ENCODE measurements at regions not wholly inside any gene's neighbourhood (a gene's known extent, or its start where the extent isn't known, plus 50 kb on each side); places are given as distances from the start of the nearest gene placed in this dataset.
"Not testable (repeated sequence)": the region's sequence is repeated elsewhere in the genome, so short reads cannot be mapped to it uniquely, and the experiment has no call there.

DNA sequence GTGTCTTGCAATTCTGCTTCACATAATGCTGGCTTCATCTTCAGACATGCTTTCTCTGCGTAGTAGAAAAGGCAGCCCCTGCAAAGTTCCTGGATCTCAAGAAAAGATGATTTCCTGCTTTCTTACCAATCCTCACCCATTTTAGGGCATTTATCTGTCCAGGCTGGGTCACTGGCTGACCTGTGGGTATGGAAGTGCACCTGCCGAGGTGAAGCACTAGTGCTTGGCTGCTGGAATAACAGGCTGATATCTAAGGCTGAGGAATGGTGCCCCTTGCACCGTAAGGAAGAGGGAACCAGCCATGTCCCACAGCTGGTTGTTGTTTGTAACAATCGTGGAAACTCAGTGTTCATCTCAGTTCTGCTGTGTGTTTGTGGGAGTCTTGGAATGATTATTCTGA lies 138.0 kb upstream of the KLF6 start:
- WGBS, 2 experiments (ENCODE audit: low coverage in 1 of 2, low lambda C conversion rate in 2 of 2, missing lambda C conversion rate in 2 of 2) = 47 to 52% methylated on average over 4 of the region's 4 CpGs
- Histone ChIP-seq H3K9me2 (ENCODE audit: insufficient read depth) (no peaks in the 10 kb centered on the region), H3K27me3 (replicated peaks; ENCODE audit: insufficient read depth) (no peaks in the 10 kb centered on the region), H3K4me3 (no peak overlapping the region), H3K4me1 (ENCODE audit: insufficient read depth) (peaks cover 9% of the 10 kb centered on the region), H3K27ac (no peak overlapping the region), H2AFZ (no peak overlapping the region), H3K79me2 (ENCODE audit: insufficient read depth) (no peaks in the 10 kb centered on the region), H3K9me3 (ENCODE audit: low read depth) (no peaks in the 10 kb centered on the region), H3F3A (ENCODE audit: insufficient read depth) (no peaks in the 10 kb centered on the region), H3K4me2 (ENCODE audit: unreplicated experiment) (no peak overlapping the region), H4K20me1 (ENCODE audit: insufficient read depth) (no peaks in the 10 kb centered on the region), H3K9ac (no peak overlapping the region), H3K36me3 (ENCODE audit: low read depth) (no peaks in the 10 kb centered on the region)
- TF ChIP-seq EZH2phosphoT487 (IDR thresholded peaks at IDR 0.05; ENCODE audit: insufficient read depth, low read depth) (no peak), EZH2 (IDR thresholded peaks at IDR 0.05; ENCODE audit: insufficient read depth, poor library complexity, severe bottlenecking) (no peak)
- in situ Hi-C loops (cut with MboI) = no loop called here
- no peak for DNase-seq

DNA sequence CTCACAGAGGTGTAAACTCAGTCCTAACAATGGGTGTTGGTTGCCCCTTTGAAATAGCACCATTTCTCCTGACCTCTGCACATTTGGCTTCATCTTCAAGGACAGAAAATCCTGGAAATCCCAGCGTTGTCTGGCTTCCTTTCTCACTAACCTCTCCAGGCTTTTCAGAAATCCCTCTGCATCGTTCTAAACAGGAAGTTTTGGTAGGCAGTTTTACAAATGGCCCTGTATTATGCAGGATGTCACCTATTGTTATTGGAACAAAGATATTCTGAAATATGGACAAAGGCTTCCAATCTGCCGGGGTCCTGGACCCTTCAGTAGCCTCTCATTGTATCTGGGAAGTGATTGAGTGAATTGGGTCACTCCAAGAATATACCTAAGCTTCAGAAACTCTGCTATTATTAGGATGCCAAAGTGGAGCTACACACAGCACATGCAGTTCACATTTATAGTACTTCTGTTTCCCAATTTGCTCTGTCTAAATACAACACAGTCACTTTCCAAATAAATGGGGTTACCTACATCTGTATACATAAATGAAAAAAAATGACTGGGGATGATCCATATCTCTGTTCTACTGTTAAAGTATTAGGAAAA lies 134.8 kb upstream of the KLF6 start:
- Histone ChIP-seq H3K36me3 (ENCODE audit: low read depth) (no peaks in the 10 kb centered on the region), H4K20me1 (ENCODE audit: insufficient read depth) (no peaks in the 10 kb centered on the region), H3F3A (ENCODE audit: insufficient read depth) (no peaks in the 10 kb centered on the region), H3K9me3 (ENCODE audit: low read depth) (no peaks in the 10 kb centered on the region), H3K4me1 (ENCODE audit: insufficient read depth) (peaks cover 9% of the 10 kb centered on the region), H3K79me2 (ENCODE audit: insufficient read depth) (no peaks in the 10 kb centered on the region), H2AFZ (no peak overlapping the region), H3K9me2 (ENCODE audit: insufficient read depth) (no peaks in the 10 kb centered on the region), H3K9ac (no peak overlapping the region), H3K4me2 (ENCODE audit: unreplicated experiment) (no peak overlapping the region), H3K27ac (no peak overlapping the region), H3K4me3 (no peak overlapping the region), H3K27me3 (replicated peaks; ENCODE audit: insufficient read depth) (no peaks in the 10 kb centered on the region)
- WGBS, 2 experiments (ENCODE audit: low coverage in 1 of 2, low lambda C conversion rate in 2 of 2, missing lambda C conversion rate in 2 of 2) = 47 to 50% methylated on average over 3 of the region's 3 CpGs
- no peak for TF ChIP-seq EZH2 (IDR thresholded peaks at IDR 0.05; ENCODE audit: insufficient read depth, poor library complexity, severe bottlenecking)
- no peak for TF ChIP-seq EZH2phosphoT487 (IDR thresholded peaks at IDR 0.05; ENCODE audit: insufficient read depth, low read depth)
- in situ Hi-C loops (cut with MboI) = no loop called here
- DNase-seq = no peak

DNA sequence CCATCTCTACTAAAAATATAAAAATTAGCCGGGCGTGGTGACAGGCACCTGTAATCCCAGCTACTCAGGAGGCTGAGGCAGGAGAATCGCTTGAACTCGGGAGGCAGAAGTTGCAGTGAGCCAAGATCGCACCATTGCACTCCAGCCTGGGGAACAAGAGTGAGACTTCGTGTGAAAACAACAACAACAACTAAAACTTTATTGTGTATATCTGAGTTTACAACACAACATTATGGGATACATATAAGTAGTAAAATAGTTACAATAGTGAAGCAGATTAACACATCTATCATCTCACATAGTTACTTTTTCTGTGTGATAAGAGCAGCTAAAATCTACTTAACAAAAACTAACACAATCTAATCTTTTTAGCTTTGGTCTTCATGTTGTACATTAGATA lies 132.4 kb upstream of the KLF6 start:
- H2AFZ ChIP-seq = not testable (repeated sequence)

DNA sequence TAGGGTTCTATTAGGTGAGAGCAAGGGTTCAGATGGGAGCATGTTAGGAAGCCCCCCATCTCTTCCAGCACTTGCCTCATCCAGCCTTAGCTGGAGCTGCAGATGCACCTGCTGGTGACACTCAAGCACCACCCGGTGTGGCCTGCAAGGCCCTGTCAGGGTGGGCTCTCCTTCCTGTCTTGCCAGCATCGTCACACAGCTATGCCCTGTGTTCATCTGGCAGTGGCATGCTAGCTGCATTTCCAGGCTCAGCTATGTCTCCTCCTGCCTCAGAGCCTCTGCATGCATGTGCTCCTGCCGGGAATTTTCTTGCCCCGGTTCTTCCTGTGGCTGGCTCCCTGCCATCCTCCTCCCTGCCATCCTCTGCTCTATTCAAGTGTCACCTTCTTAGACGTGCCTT lies 129.7 kb upstream of the KLF6 start:
- Histone ChIP-seq H3K36me3 (ENCODE audit: low read depth) (no peaks in the 10 kb centered on the region), H3K9me3 (ENCODE audit: low read depth) (no peaks in the 10 kb centered on the region), H2AFZ (no peak overlapping the region), H3K4me3 (no peak overlapping the region), H3K4me1 (ENCODE audit: insufficient read depth) (peaks cover 10% of the 10 kb centered on the region), H4K20me1 (ENCODE audit: insufficient read depth) (no peaks in the 10 kb centered on the region), H3K9ac (no peak overlapping the region), H3K79me2 (ENCODE audit: insufficient read depth) (no peaks in the 10 kb centered on the region), H3K27ac (no peak overlapping the region), H3K4me2 (ENCODE audit: unreplicated experiment) (no peak overlapping the region), H3K27me3 (replicated peaks; ENCODE audit: insufficient read depth) (no peaks in the 10 kb centered on the region), H3F3A (ENCODE audit: insufficient read depth) (no peaks in the 10 kb centered on the region), H3K9me2 (ENCODE audit: insufficient read depth) (no peaks in the 10 kb centered on the region)
- 36 to 56% methylated on average over 5 of the region's 5 CpGs for WGBS, 2 experiments (ENCODE audit: low coverage in 1 of 2, low lambda C conversion rate in 2 of 2, missing lambda C conversion rate in 2 of 2)
- TF ChIP-seq EZH2phosphoT487 (IDR thresholded peaks at IDR 0.05; ENCODE audit: insufficient read depth, low read depth) (no peak), EZH2 (IDR thresholded peaks at IDR 0.05; ENCODE audit: insufficient read depth, poor library complexity, severe bottlenecking) (no peak)
- in situ Hi-C loops (cut with MboI) = no loop called here
- DNase-seq = no peak

More for the DNA sequence above, 132.4 kb upstream of the KLF6 start:
- H3K79me2 ChIP-seq (ENCODE audit: insufficient read depth); in situ Hi-C loops (cut with MboI); DNase-seq; H4K20me1 ChIP-seq (ENCODE audit: insufficient read depth); H3K27ac ChIP-seq; H3K9me3 ChIP-seq (ENCODE audit: low read depth); H3K4me1 ChIP-seq (ENCODE audit: insufficient read depth); H3K4me3 ChIP-seq; H3F3A ChIP-seq (ENCODE audit: insufficient read depth); H3K9ac ChIP-seq; H3K27me3 ChIP-seq (replicated peaks; ENCODE audit: insufficient read depth); H3K9me2 ChIP-seq (ENCODE audit: insufficient read depth); H3K4me2 ChIP-seq (ENCODE audit: unreplicated experiment); H3K36me3 ChIP-seq (ENCODE audit: low read depth): not testable (repeated sequence)
- WGBS, 2 experiments (ENCODE audit: low coverage in 1 of 2, low lambda C conversion rate in 2 of 2, missing lambda C conversion rate in 2 of 2) = 72 to 75% methylated on average over 6 of the region's 6 CpGs
